Activated T-helper 1 cell treated with anti-CD3 and anti-CD28 coated beads, Interleukin-2, amount 50 U/mL, for 16 hours (primary cell): ENCODE measurements at regions not wholly inside any gene's neighbourhood (a gene's known extent, or its start where the extent isn't known, plus 50 kb on each side); places are given as distances from the start of the nearest gene placed in this dataset.

Source experiments
- DNase-seq, 2 donors: peaks; one replicate each; pipeline ENCODE4 v3.0.0-alpha.2; 2020; ENCODE audit warnings: low read depth in 1 of 2, low spot score in 1 of 2

DNA sequence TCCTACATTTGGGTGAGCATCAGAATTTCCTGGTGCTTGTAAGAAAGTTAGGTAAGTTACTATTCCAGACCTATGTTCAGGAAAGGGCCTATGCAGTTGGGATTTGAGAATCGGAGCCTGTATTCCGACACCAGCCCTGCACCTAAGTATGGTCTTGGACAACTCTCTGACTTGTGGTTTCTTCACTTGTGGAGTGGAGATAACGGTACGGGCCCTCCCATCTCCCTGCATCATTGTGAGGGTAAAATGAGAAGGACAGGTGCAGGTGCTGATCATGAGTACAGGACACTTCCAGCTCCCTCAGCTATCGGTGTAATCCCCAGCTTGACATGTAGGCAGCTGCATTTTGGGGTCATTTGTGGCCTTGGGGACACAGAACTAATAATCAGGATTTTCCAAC lies 138.3 kb upstream of the NAMPT start:
- no peak for DNase-seq

DNA sequence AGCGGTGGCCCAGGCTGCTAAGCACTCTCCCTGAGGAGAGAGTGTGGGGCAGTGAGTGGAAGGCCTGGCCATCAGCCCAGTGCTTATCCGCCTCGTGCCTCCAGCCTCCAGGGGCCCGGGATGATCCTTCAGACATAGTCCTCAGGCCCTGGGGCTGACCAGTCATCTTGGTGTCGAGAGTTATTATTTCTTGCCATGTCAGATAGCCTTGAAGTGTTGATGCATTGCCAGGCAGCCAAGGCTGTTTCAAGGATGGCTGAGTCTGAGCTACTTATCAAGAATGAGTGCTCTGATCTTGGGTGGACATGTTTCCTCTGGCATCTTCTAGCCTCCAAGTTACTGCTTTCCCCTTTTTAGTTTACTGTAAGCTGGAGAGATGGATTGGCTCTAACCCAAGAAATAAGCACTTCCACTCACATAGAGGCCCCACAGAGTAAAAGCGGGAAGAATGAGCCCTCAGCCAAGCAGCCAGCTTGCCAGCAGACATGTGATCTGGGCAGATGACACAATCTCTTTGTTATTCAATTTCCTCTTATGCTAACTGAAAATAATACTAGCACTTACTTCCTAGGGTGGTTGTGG lies 136.5 kb upstream of the NAMPT start:
- no peak for DNase-seq

DNA sequence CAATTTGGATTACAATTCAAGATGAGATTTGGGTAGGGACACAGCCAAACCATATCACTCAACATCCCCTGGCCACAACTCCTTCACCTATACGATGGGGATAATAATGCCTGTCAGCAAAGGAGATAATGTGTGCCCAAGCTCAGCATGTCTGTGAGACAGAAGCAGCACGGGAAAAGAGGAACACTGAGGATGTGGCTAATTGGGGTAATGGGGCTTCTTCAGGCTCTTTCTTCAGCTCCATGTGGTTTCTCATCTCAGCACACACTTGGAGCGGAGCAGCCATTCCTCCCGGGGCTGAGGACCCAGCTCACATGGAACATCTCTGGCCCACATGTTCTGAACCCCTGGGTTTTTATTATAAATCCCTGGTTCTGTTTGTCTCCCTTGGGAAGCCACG lies 136.0 kb upstream of the NAMPT start:
- no peak for DNase-seq

DNA sequence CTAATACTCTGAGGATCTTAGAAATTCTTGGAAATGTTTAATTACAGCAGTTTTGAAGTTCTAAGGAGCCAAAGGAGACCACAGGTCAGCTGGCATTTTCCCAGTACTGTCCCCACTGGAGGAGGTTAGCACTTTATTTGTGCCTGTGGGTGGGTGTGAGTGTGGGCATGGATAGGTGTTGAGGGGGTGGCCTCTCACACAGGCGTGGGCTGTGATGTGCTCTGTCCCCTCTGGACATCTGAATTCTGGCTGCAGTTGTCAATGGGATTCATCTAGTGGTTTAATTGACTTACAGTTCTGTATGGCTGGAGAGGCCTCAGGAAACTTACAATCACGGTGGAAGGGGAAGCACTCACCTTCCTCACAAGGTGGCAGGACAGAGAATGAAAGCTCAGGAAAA lies 135.4 kb upstream of the NAMPT start:
- no peak for DNase-seq

DNA sequence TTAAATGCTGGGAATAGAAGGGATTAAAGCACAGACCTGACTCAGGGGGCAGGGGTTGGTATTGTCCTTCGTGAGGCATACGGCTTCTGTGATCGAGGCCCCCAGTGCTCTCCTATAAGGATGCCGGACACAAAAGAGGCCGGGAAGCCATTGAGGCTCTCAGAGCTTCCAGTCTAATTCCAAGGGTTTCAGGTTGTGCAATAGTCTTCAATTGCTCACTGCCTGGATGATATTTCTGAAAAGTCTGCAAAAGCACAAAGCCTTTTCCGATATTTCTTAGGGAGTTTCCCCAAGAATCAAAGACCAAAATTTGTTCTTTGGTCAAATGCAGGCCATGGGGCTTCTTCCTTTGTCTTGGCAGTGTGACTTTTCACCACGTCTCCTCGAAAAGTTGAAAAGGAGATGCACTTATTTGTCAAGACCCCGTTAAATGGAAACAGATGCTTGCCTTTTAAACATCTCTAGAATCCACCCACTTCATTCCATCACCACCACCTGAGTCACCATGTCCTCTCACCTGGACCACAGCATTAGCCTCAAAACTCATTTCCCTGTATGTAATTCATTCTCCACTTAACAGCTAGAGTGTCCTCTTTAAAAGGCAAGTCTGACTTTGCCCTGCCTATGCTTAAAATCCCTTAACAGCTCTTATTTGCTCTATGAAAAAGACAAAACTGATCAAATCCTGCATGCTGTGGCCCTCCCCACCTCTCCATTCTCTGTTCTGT lies 134.8 kb upstream of the NAMPT start:
- DNase-seq: no peak

DNA sequence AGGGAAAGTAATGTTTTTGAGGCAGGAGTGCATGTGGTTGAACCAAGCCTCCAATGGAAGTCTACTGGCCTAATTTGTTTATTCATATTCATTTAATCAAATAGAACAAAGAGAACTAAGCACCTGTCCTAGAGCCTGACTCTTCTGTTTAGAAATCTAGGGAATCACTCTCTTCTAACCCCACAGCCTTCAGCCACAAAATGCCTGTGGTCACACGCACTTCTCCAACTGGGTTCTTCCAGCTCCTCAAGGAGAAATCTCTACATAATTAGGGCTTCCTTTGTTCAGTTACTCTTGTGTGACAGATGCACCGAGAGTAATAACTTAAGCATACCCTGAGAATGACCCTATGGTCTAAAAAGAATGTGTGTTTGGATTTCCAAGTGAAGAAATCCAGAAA lies 133.7 kb upstream of the NAMPT start:
- no peak for DNase-seq

DNA sequence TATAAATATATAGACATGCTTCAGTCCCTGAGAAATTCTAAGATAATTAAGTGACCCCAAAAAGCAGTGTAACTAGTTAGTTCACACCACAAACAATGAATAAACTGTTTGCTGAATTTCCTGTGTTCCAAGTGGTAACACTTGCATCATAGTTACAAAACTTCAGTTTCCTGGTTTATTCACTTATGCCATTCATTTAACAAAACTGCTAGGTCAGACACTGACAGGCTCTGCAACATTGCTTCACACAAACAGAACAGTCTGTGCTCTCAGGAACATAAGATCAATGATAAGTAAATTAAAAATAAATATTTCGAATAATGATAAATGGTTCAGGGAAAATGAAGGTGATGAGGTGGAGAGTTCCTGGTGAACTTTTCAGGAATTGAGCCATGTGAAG lies 133.3 kb upstream of the NAMPT start:
- DNase-seq: no peak

DNA sequence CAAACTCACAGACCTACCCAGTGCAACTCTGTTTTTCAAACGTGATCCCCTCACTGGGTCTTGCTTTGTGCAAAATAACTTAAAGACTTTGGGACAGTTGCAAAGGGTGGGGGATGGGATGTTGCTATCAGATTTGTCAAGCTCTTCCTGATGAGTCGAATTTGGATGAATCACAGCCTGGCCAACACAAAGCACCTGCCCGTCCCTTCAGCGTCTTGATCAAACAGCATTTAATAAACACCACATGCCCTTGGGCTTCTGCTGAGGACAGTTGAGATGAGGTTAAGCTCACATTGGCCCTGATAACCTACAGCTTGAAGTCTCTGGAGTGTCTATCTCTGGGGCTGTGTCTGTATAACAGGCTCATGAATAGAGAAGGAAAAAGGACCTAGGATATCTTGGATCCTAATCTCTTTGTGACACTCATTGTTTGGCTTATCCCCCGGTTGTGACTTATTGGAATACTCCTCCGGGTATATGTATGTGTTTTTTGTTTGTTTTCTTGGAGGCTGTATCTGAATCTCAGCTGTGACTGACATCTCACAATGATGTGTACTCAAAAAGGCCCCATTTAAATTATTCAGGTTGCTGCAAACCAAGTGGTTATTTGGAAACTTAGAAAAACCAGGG lies 132.6 kb upstream of the NAMPT start:
- no peak for DNase-seq

DNA sequence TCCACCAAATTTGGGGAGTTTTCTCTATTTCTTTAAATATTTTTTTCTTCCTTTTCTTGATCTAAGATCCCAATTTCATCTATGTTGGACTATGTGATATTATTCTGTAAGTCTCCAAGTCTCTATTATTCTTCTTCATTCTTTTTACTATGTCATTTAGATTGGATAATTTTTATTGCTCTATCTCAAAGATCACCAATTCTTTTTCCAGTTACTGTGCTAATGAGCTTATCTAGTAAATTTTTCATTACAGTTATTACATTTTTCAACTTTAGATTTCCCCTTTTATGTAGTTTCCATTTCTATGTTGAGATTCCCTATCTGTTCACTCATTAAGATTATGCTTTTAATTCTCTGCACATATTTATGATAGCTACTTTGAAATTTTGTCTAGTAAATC lies 131.6 kb upstream of the NAMPT start:
- DNase-seq: no peak

DNA sequence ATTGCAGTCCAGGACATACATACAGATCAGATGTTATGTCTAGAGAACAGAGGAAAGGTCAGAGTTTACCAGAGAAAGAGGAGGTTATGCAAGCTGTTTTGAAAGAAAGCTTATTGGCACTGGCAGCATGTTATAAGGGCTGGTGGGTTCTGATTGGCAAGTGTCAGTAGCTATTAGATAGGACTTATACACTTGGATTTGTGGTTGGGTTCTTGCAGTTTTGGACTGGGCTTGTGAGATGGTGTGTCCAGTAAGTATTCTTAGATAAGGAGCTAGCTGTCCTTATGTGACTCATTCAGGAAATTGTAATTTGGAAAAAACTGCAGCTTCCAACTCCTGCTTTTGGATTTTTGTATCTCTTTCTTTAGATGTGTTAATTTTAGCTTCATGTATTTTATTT lies 130.7 kb upstream of the NAMPT start:
- DNase-seq: no peak

DNA sequence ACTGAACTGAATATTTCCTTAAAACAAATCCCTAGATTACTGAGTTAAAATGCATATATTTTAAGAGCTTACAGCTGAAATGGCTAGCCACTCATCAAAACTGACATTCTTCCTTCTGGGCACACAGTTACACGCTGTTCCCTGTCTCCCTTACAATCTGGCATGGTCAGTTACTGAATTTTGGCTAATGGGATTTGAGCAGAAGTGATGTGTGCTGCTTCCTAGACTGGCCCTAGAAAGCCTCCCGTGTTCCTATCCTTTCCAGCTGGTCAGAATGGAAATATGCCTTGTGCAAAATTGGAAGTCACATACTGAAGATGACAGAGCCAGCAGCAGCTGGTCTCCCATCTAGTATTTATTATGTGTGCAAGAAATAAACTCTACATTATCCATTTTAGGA lies 128.7 kb upstream of the NAMPT start:
- DNase-seq: no peak

DNA sequence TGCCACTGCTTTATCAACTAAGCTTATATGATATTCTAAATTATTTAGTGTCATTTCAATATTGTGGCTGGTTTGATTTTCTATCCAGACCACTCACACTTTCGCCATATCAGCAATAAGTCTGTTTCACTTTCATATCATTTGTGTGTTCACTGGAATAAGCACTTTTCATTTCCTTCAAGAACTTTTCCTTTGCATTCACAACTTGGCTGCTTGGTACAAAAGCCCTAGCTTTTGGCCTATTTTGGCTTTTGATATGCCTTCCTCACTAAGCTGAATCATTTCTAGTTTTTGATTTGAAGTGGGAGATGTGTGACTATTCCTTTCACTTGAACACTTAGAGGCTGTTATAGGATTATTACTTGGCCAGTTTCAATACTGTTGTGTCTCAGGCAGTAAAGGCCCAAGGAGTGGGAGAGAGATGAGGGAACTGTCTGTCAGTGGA lies 120.9 kb upstream of the NAMPT start:
- no peak for DNase-seq

DNA sequence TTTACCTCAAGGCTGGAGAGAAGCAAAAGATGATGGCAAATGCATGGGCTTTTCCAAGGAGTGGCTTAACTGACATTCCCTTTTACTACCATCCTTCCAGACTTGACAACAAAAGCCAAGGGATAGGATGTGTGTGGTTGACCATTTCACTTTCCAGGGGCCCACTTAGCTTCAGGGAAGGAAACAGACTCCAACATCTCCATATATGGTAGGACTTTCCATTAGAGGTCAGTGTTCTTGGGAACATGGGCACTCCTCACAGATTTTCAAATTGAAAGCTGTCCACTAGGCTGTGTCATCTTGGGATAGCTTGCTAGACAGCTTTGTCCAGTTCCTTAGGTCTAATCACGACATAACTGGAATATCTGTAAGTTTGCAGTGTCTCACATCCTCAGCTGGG lies 118.1 kb upstream of the NAMPT start:
- no peak for DNase-seq

DNA sequence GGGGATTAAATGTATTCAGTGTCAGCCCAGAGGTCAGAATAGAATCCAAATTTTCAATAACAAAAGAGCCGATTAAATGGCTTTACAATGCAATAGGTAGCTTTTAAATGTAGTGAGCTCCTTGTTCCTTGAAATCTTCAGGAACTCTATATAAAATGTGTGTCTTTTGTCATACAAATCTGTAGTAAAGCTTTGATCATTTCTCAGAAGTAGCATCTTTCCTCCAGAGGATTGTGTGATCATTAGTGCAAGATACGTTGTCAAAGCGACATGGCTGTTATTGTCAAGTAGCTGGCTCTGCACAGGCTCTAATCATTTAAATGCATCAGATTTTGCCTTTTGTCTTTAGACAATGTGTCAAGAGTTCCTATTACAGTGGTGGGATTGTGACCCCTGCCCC lies 116.1 kb upstream of the NAMPT start:
- no peak for DNase-seq

DNA sequence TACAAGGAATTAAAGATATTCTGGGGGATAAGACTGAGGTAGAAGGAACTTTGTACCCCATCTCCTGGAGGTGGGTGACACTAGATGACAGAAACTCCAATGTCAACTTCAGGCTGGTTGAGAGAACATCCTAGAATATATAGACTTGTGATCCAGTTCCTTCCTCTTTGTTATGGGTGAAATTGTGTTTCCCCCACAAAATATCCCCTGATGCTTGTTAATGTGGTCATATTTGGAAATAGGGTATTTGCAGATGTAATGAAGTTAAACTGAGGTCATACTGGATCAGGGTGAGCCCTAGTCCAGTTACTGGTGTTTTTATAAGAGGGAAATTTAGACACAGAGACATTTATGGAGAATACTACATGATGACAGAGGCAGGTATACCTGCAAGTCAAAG lies 114.0 kb upstream of the NAMPT start:
- no peak for DNase-seq

DNA sequence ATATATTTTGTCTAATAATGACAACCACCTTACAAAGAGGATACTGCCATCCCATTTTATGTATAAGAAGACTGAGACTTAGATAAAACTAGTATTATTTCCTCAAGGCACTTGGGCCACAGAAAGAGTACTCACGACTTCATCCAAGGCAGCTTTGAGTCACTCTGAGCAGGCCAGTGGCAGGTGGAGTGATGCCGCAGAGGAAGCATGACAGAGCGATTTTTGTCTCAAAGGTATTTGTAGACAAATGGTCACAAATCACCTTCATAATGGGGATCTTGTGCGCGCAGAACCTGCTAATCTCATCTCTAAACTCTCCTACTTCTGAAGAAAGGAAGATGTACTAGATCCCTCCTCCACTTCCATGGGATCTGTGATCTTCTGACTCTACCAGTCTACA lies 113.2 kb upstream of the NAMPT start:
- no peak for DNase-seq

DNA sequence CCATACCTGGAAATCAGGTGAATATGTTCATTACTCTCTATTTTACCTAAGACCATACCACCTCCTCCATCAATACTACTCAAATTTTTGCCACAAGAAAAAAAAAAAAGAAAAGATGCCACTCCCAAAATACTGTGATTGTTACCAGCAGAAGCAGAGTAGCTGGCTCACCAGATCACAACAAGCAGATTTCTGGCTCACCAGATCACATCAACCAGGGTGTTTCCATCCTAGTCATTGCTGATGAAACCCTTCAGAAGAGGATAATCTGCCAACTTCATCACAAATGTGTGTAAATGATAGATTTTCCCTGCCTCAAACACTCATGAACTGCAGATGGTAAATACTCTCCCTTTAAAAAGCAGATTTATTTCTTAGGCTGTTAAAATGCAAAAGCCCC lies 109.7 kb upstream of the NAMPT start:
- DNase-seq: no peak

DNA sequence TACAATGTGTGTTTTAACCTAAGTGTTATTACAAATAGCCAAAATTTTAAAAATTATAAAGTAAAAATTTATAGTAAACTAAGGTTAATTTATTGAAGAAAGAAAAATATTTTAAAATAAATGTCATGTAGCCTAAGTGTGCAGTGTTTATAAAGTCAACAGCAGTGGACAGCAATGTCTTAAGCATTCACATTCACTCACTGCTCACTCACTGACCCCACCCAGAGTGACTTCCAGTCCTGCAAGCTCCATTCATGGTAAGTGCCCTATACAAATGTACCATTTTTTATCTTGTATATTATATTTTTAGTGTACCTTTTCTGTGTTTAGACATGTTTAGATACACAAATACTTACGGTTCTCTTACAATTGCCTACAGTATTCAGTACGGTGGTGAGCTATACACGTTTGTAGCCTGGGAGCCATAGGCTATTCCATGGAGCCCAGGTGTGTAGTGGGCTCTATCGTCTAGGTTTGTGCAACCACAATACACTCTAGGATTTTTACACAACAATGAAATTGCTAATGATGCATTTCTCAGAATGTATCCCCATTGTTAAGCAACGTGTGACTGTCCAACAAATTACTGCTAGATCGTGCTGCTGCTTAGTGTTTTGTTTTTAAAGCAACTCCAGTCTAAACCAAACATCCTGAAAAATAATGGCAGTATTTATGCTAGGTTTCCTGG lies 108.9 kb upstream of the NAMPT start:
- no peak for DNase-seq

DNA sequence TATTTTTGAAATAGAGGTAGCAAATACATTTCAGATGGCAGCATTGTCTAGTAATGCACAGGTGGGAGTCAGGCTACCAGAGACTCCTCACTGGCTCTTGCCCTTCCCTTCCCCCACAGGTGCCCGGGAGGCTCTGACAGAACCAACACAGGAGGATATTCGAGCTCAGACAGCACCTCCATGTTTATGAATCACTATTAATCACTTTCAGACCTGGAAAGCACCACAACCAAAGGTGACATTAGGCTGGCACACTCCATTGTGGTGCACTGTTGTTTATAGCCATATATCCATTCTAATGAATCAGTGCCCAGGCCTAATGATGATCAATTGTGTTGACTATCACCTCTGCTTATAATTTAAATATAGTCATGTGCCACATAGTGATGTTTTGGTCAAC lies 107.8 kb upstream of the NAMPT start:
- DNase-seq: no peak

DNA sequence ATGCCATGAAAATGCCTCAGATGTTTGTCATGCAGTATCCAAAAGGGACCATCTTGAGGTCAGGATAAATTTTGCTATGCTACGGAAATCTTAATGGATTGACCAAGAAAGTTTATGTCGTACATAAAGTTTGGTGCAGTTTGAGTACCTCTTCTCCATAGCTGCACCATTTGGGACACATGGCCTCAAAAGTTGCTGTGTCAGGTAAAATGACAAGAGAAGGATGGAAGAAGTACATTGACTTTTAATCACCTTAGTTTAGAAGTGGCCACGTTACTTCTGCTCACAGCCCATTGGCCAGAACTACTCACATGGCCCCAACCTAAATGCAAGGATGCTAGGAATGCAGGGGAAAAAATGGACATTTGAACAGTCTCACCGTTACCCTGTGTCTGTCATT lies 107.4 kb upstream of the NAMPT start:
- DNase-seq: no peak

DNA sequence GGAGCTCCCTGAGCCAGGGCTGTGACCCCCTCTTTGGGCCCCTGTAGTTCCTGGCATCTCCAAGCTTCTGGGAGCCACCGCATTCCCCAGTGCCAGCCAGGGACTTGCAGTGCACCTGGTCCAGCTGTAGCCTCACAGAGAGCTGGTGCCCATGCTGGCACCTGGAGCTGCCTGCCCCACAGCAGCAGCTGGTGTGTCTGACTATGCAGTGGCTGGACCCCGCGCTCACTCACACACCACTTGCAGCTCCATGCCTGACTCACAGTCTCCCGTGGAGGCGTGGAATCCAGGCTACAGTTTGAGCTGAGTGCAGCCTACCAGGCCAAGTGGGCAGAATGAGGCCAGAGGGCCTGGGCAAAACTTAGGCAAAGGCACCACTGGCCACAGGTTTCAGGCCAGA lies 102.2 kb upstream of the NAMPT start:
- DNase-seq: no peak

DNA sequence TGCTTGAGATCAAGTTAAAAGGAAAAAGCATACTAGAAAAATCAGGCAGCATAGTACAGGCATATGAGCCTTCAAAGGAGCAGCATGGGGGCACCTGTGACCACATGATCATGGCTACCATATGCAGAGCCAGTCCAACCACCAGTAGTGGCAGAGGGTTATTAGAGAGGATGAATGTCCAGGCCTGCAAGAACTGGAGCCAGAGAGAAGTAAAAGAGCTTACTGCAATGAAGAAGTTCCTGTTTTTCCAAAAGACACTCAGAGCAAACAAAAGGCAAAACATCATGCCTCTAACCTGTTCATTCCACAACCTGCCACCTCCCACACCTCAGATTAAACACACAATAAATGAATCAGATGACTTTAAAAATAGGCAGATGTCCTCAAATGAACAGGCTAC lies 99.6 kb upstream of the NAMPT start:
- DNase-seq: no peak
